CD4-positive, alpha-beta T cell treated with Interleukin-2 at 100 ng/mL for 4 hours (primary cell): ENCODE measurements at regions not wholly inside any gene's neighbourhood (a gene's known extent, or its start where the extent isn't known, plus 50 kb on each side); places are given as distances from the start of the nearest gene placed in this dataset.
"Not testable (repeated sequence)": the region's sequence is repeated elsewhere in the genome, so short reads cannot be mapped to it uniquely, and the experiment has no call there.

Source experiments
- DNase-seq: peaks from one replicate; pipeline ENCODE4 v3.0.0-alpha.2; 2020; ENCODE audit warnings: low spot score

- DNase-seq: no peak
Observed at GRCh38 chr6:11407414-11407813, 130.1 kb upstream of the TMEM170B start.

GRCh38 chr6:11404838-11405237 is 132.7 kb upstream of the TMEM170B start:
- no peak for DNase-seq

DNA sequence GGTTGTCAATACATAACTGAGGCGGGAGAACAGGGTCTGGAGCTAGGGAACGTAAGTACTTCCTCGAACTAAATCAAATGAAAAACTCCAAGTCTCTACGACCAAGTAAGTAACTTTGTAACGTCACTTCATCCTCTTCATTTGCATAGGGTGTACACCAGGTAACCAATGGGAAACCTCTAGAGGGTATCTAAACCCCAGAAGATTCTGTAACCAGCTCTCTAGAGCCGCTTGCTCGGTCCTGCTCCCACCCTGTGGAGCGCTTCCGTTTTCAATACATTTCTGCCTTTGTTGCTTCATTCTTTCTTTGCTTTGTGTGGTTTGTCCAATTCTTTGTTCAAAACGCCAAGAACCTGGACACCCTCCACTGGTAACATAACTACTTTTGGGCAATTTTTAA is 133.5 kb upstream of the TMEM170B start:
- DNase-seq: no peak

- no peak for DNase-seq
Observed at GRCh38 chr6:11403035-11403601, 134.4 kb upstream of the TMEM170B start.

- DNase-seq: not testable (repeated sequence)
Observed at GRCh38 chr6:11402581-11402980, 135.0 kb upstream of the TMEM170B start.

DNA sequence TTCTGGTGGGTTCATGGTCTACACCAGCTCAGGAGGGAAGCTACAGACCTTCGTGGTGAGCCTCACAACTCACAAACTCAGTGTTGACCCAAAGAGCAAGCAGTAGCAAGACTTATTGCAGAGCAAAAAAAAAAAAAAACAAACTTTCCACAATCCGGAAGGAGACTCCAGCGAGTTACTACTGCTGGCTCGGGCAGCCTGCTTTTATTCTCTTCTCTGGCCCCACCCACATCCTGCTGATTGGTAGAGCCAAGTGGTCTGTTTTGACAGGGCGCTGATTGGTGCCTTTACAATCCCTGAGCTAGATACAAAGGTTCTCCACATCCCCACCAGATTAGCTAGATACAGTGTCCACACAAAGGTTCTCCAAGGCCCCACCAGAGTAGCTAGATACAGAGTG is 135.6 kb upstream of the TMEM170B start:
- not testable (repeated sequence) for DNase-seq

- no peak for DNase-seq
Observed at GRCh38 chr6:11398451-11399326, 138.9 kb upstream of the TMEM170B start.

DNA sequence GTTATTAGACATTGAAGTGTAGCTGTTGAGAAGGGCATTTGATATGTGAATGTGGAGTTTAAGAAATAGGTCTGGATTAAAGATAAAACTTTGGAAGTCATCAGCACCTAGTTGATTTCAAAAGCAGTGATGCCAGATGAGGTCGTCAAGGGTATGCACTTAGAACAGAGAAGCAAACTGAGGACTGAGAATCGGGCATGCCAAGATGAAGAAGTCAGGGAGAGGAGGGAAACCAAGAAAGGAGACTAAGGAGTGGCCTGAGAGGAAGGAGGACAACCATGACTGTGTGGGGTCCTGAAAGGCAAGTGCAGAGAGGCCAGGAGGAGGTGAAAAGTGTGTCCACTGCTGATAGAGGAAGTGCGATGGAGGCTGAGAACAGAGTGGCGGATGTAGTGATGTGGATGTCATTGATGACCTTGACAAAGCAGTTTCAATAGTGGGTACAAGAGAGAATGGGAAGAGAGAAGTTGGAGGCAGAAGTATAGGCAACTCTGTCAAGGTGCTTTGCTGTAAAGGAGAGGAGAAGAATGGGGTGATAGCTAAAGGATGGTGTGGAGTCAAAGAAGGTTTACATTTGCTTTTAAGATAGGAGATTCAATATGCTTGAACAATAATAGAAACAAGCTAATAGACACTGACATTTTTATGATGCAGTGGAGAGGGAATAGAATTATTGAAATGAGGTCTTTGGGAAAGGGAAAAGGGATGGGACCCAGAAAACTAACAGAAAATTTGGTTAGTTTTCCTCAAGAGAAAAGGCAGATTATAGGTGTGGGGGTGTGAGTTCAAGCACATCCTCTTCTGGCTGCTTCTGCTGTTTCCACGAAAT is 139.7 kb upstream of the TMEM170B start:
- DNase-seq: no peak

DNA sequence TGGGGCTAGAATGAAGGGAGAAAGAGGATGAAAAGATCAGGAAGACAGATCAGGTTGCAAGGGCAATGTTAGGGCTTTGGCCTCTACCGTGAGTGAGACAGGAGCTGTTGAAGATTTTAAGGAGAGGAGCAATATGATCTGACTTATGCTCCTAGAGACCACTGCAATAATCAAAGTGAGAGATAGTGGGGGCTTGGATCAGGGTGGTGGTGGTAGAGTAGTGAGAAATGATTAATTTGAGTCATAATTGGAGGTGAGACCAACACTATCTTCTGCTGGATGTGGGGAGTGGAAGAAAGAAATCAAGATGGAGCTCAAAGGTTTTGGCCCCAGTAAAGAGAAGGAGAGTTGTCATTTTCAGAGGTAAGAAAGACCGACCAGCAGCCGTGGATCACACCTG is 140.7 kb upstream of the TMEM170B start:
- DNase-seq: no peak

DNA sequence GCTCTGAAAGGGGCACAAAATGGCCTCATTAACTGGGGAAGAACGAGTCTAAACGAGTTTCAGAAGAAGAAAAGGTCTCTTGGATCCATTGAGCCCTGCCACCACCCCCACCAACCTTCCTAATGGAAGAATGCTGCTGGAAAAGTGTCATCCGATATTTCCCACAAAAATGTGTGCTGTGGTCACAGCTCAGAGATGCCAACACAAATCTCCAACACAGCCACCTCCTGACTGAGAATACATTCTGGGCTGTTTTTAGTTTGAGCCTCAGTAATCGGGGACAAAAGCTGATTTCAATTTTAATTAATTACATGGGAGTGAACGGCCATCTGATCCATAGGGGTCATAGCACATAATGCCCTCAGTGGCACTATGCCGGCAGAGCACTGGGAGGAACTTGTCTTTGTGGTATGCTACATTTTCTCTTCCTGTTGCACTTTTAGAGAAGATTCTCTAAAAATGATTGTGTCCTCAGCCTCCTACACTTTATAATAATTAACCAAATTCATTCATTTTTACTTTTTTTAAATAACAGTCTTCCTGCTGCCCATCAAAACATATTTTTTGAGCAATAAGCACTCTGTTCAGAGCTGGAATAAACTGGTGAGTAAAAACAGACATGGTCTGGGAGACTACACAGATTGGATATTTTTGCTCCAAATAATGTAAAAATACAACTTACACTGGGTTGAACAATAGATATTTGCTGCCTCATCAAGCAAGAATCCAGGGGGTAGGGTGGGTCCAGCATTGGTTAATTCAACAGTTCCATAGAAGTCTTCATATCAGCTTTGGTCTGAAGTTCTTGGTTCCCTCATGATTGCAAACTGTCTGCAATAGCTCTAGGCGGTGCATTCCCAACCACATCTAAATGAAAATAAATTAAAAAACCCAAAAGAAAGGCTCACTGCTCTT is 143.6 kb upstream of the TMEM170B start:
- no peak for DNase-seq

DNA sequence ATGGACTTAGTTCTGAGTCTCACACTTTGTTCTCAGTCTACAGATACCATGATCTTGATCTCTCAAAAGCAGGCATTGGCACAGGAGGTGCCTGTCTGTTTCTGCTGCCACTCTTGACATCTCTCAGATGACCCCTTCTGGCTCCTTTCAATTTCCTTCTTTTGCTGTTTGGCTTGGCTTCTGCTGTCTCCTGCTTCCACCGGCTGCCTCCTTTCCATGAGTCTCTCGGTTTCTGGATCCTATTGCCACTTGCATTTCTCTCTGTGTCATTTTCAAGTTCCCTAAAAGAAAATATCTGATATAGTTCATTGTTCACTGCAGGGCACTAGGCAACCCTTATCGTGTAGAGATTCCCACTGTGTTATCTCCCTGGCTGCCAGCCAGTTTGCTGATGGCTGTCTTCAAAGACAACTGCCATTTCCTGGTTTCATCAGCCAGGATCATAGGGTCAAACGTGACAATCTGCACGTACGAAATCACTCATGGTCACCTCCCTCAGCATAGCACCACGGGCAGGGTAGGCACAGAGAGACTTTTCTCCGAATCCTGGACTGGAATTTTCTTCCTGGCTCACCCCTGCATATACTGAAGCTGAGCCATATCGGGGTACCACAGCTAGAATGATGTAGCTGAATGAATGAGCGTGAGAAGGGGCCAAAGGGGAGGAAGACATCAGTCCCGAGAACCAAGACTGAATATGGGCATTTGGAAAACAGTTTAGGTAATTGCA is 144.6 kb upstream of the TMEM170B start:
- no peak for DNase-seq

DNA sequence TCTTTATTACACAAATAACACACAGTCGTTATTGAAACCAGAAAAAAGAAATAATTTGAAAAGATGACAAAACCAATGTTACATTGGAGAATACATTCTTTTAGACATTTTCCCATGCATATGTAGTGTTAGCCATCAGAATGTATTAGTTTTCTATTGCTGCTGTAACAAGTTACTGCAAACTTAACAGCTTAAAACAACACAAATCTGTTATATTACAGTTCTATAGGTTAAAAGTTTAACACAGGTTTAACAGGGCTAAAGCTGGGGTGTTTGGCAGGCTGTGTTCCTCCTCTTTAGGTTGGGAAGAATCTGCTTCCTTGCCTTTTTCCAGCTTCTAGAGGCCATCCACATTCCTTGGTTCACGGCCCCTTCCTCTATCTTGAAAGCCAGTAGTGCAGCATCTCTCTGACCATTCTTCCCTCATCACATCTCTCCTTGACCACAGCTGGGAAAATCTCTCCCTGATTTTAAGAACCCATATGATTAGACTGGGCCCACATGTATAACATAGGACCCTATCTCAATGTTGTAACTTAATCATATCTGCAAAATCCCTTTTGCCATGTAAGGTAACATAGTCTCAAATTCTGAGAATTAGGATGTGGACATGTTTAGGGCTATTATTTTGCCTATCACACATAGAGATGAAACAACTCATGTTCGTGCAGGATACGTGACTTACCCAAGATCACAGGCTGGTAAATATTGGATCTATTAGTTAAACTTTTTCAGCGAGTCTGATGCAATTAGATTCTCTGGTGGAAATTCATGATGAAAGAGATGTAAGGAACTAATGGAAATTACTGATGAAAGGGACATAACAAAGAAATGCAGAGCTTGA is 145.4 kb upstream of the TMEM170B start:
- DNase-seq: no peak

- DNase-seq: no peak
Observed at GRCh38 chr6:11389977-11390376, 147.6 kb upstream of the TMEM170B start.

- DNase-seq: no peak
Observed at GRCh38 chr6:11388983-11389944, 148.3 kb upstream of the TMEM170B start.

DNA sequence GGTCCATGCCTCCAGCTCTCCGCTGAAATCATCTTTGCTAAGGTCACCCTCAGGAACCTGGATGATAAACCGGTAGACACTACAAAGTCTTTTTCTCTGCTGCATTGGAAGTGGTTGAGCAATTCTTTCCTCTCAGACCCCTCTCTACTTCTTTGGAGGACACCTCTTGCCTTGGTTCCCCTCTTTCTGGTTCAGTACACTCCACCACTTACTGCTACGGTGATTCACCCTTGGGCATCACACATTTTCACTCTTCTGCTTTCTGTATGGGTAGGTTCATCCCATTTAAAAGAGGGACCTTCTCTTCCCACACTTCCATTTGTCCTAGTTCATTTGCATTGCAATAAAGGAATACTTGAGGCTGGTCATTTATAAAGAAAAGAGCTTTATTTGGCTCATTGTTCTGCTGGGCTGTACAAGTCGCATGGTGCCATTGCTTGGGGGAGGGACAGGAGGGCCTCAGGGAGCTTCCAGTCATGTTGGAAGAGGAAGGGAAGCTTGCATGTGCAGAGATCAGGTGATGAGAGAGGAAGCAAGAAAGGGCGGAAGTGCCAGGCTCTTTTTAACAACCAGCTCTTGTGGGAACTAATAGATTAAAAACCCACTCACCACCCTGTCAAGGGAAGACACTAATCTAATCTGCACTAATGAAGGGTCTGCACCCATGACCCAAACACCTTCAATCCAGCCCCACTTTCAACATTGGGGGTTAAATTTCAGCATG is 149.7 kb upstream of the TMEM170B start:
- no peak for DNase-seq

DNA sequence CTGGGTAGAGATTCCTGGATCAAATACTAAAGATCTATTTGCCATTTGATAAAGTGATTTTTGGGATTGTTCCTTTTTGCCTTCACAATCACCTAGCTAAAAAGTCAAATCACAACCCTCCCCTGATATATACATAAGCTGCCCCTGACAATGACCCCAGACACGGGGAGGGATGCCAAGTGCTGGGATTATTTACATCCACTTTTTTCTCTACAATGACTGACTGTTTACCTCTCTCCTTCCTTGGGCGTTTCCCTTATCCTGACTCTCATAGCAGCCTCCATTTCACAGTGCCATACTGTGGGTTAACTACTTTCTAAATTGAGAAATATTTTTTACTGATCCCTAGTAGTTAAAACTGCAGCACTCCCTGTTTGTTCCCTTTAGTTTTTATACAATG is 150.8 kb upstream of the TMEM170B start:
- DNase-seq: no peak

DNA sequence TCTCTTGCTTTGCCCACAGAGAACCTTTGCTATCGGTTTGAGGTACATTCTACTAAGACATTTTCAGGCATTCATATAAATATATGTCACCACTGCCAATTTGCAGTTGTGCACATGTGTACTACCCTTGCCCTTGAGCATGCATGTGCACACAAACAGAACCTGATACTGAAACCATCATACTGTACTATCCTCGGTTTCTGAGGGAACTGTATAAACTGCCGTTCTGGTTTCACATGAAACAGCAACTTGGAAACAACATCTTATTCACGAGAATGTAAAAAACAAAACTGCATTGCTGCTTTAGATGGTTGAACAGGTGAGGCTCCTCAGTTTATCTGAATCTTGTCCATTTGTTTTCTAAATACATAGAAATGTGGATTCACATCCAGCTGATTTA is 151.2 kb upstream of the TMEM170B start:
- no peak for DNase-seq
